CD14-positive monocyte (primary cell): ENCODE measurements at regions not wholly inside any gene's neighbourhood (a gene's known extent, or its start where the extent isn't known, plus 50 kb on each side); places are given as distances from the start of the nearest gene placed in this dataset.
A peak's percentile ranks its signal among the peaks of the same experiment; 100 is the strongest.

Experiments used
- DNase-seq, 3 donors: peaks; one replicate each; pipeline ENCODE4 v3.0.0-alpha.2; 2011 to 2022
- H2AFZ ChIP-seq: 2 replicates; pipeline ENCODE4 v1.6.0; 2012; ENCODE audit warnings: mild to moderate bottlenecking, low read depth, low read length, inconsistent platforms; ENCODE audit not compliant: insufficient read depth, poor library complexity, severe bottlenecking
- H3K27ac ChIP-seq, 2 donors: 1 replicate in 1 of 2; 2 replicates in 1 of 2; pipeline ENCODE4 v1.5.1; 2012 to 2013; ENCODE audit warnings: low read length in 2 of 2, control low read depth in 1 of 2, inconsistent platforms in 1 of 2, low read depth in 1 of 2, mild to moderate bottlenecking in 1 of 2
- H3K27me3 ChIP-seq, 2 donors: one replicate each; pipeline versions ENCODE4 v1.6.0 to v1.6.1; 2011 to 2013; ENCODE audit warnings: low read length in 2 of 2; ENCODE audit not compliant: control insufficient read depth in 2 of 2, insufficient read depth in 2 of 2
- H3K36me3 ChIP-seq, 2 donors: replicated peaks in 1 of 2; 1 replicate in 1 of 2; 2 replicates in 1 of 2; pipeline versions ENCODE4 v1.5.1 to v1.6.1; 2012 to 2013; ENCODE audit warnings: low read length in 2 of 2, control low read depth in 1 of 2, inconsistent platforms in 1 of 2, mild to moderate bottlenecking in 1 of 2; ENCODE audit not compliant: insufficient read depth in 2 of 2, control insufficient read depth in 1 of 2
- H3K4me1 ChIP-seq, 2 donors: 1 replicate in 1 of 2; 2 replicates in 1 of 2; pipeline versions ENCODE4 v1.5.1 to v1.6.1; 2012 to 2013; ENCODE audit warnings: low read length in 2 of 2, control low read depth in 1 of 2, inconsistent platforms in 1 of 2, mild to moderate bottlenecking in 1 of 2, moderate library complexity in 1 of 2; ENCODE audit not compliant: insufficient read depth in 2 of 2, control insufficient read depth in 1 of 2
- H3K4me2 ChIP-seq: replicated peaks from 2 replicates; pipeline ENCODE3; 2012; ENCODE audit warnings: low read length, moderate library complexity, mild to moderate bottlenecking; ENCODE audit not compliant: poor library complexity, severe bottlenecking; ENCODE audit errors: extremely low read depth
- H3K4me3 ChIP-seq, 3 experiments: fragments of 200-600 bp in 1 of 3; sonication (generic) in 1 of 3; replicated peaks in 1 of 3; 1 replicate in 2 of 3; 2 replicates in 1 of 3; pipeline ENCODE4 v1.5.1; 2011 to 2013; ENCODE audit warnings: low read length in 3 of 3, mild to moderate bottlenecking in 3 of 3, control low read depth in 2 of 3, low read depth in 2 of 3, inconsistent platforms in 1 of 3, moderate library complexity in 1 of 3
- H3K79me2 ChIP-seq: 2 replicates; pipeline ENCODE4 v1.6.0; 2012; ENCODE audit warnings: mild to moderate bottlenecking, control low read depth, inconsistent platforms, low read length, moderate library complexity; ENCODE audit not compliant: insufficient read depth
- H3K9ac ChIP-seq: 2 replicates; pipeline ENCODE4 v1.6.0; 2017; ENCODE audit warnings: low read length, mild to moderate bottlenecking; ENCODE audit not compliant: insufficient read depth, poor library complexity, severe bottlenecking
- H3K9me3 ChIP-seq, 2 donors: replicated peaks in 1 of 2; 1 replicate in 1 of 2; 2 replicates in 1 of 2; pipeline versions ENCODE4 v1.5.1 to v1.6.1; 2012 to 2013; ENCODE audit warnings: low read length in 2 of 2, control low read depth in 1 of 2; ENCODE audit not compliant: control insufficient read depth in 1 of 2, insufficient read depth in 1 of 2
- H4K20me1 ChIP-seq: 2 replicates; pipeline ENCODE4 v1.6.0; 2012; ENCODE audit warnings: mild to moderate bottlenecking, low read length, control low read depth, moderate library complexity; ENCODE audit not compliant: insufficient read depth
- H3K27ac Mint-ChIP-seq, 7 donors: one replicate each; pipeline ENCODE4 v1.8.0; 2020; ENCODE audit warnings: mild to moderate bottlenecking in 7 of 7, mixed read lengths in 7 of 7, moderate library complexity in 6 of 7, inconsistent platforms in 2 of 7
- H3K27me3 Mint-ChIP-seq, 3 donors: one replicate each; pipeline ENCODE4 v1.8.0; 2021 to 2022; ENCODE audit warnings: low read depth in 3 of 3, mild to moderate bottlenecking in 3 of 3, mixed read lengths in 3 of 3, moderate library complexity in 3 of 3, inconsistent platforms in 1 of 3
- H3K36me3 Mint-ChIP-seq, 2 donors: one replicate each; pipeline ENCODE4 v1.8.0; 2020; ENCODE audit warnings: mixed read lengths in 2 of 2, inconsistent platforms in 1 of 2, mild to moderate bottlenecking in 1 of 2
- H3K4me1 Mint-ChIP-seq: one replicate; pipeline ENCODE4 v1.8.0; 2020; ENCODE audit warnings: mild to moderate bottlenecking, mixed read lengths
- H3K4me3 Mint-ChIP-seq, 2 donors: one replicate each; pipeline ENCODE4 v1.8.0; 2020; ENCODE audit warnings: mild to moderate bottlenecking in 2 of 2, mixed read lengths in 2 of 2, moderate library complexity in 1 of 2
- H3K9me3 Mint-ChIP-seq, 7 donors: one replicate each; pipeline ENCODE4 v1.8.0; 2020 to 2022; ENCODE audit warnings: mixed read lengths in 7 of 7, mild to moderate bottlenecking in 6 of 7, moderate library complexity in 6 of 7, inconsistent platforms in 2 of 7
- CTCF ChIP-seq: fragments of 200-600 bp; IDR thresholded peaks from one replicate; pipeline ENCODE4 v1.8.0; 2022; ENCODE audit warnings: antibody characterized with exemption, mild to moderate bottlenecking
- WGBS: methylation state at CpG from one replicate; pipeline ENCODE4 v1.1.5; 2013; ENCODE audit warnings: missing lambda C conversion rate; ENCODE audit not compliant: insufficient coverage; 5-methylcytosine and 5-hydroxymethylcytosine counted together
- intact Hi-C, 2 donors: fragments of 100-400 bp; cut with micrococcal nuclease; formaldehyde crosslinking; loops; one replicate each; pipeline versions ENCODE4 v1.15.0 to v1.15.1; 2023

GRCh38 chr7:4460597-4460996, 221.5 kb upstream of the FOXK1 start:
- intact Hi-C loops: no loop called here
- no peak overlapping the region for H2AFZ ChIP-seq
- H3K36me3 Mint-ChIP-seq: no peaks in the 10 kb centered on the region
- no peaks in the 10 kb centered on the region for H3K36me3 ChIP-seq
- no peak overlapping the region for H3K4me3 ChIP-seq
- peaks cover 6 to 28% (median 14%) of the 10 kb centered on the region in 7 donors for H3K9me3 Mint-ChIP-seq
- H3K9ac ChIP-seq: no peak overlapping the region
- no peak overlapping the region for H3K4me3 Mint-ChIP-seq
- no peak overlapping the region for H3K27ac Mint-ChIP-seq
- no peak overlapping the region for H3K27ac ChIP-seq
- no peak for TF ChIP-seq CTCF
- H3K27me3 Mint-ChIP-seq: peaks cover 0 to 3% (median 1%) of the 10 kb centered on the region in 3 donors
- H3K4me1 Mint-ChIP-seq: peaks cover 18% of the 10 kb centered on the region
- DNase-seq: no peak
- no peaks in the 10 kb centered on the region for H3K79me2 ChIP-seq
- H3K4me1 ChIP-seq: peaks cover 11 to 12% of the 10 kb centered on the region in 2 donors
- H3K27me3 ChIP-seq: no peaks in the 10 kb centered on the region
- H3K4me2 ChIP-seq: no peak overlapping the region
- 100% methylated on average over 1 of the region's 2 CpGs for WGBS
- H4K20me1 ChIP-seq: no peaks in the 10 kb centered on the region
- H3K9me3 ChIP-seq: peaks cover 5 to 14% of the 10 kb centered on the region in 2 donors

GRCh38 chr7:4461531-4461930, 220.6 kb upstream of the FOXK1 start:
- Histone ChIP-seq H3K4me3 (peak overlapping the region in 1 of 3 experiments; percentile 13), H3K27ac (peak overlapping the region; percentile 52 to 60), H3K9me3 (peaks cover 5 to 14% of the 10 kb centered on the region in 2 donors), H2AFZ (peak overlapping the region; percentile 26), H3K79me2 (no peaks in the 10 kb centered on the region), H3K9ac (no peak overlapping the region), H3K4me2 (peak overlapping the region; percentile 32), H3K27me3 (no peaks in the 10 kb centered on the region), H4K20me1 (no peaks in the 10 kb centered on the region), H3K36me3 (no peaks in the 10 kb centered on the region), H3K4me1 (peaks cover 11 to 12% of the 10 kb centered on the region in 2 donors)
- Mint-ChIP-seq H3K27ac (peak overlapping the region in 3 of 7 donors; percentile 21 to 50 (median 47)), H3K4me3 (peak overlapping the region; percentile 9 to 48), H3K27me3 (peaks cover 0 to 2% (median 1%) of the 10 kb centered on the region in 3 donors), H3K4me1 (peaks cover 18% of the 10 kb centered on the region), H3K36me3 (no peaks in the 10 kb centered on the region), H3K9me3 (peaks cover 6 to 33% (median 18%) of the 10 kb centered on the region in 7 donors)
- 31% methylated on average over 6 of the region's 8 CpGs for WGBS
- peak in 2 of 3 donors; percentile 4 to 43 for DNase-seq
- no peak for TF ChIP-seq CTCF
- intact Hi-C loops: no loop called here
